T-helper 2 cell treated with Interferon-gamma antibody and Interleukin-4, amounts not matched to agents 5 μg/mL and 100 μg/mL, for 36 hours (primary cell): ENCODE measurements at regions not wholly inside any gene's neighbourhood (a gene's known extent, or its start where the extent isn't known, plus 50 kb on each side); places are given as distances from the start of the nearest gene placed in this dataset.

ENCODE experiments used
- DNase-seq: peaks from one replicate; pipeline ENCODE4 v3.0.0; 2021; ENCODE audit warnings: low spot score
- H3K27ac Mint-ChIP-seq: one replicate; pipeline ENCODE4 v1.8.0; 2021; ENCODE audit warnings: mild to moderate bottlenecking, mixed read lengths
- H3K27me3 Mint-ChIP-seq: one replicate; pipeline ENCODE4 v1.8.0; 2021; ENCODE audit warnings: low read depth, mixed read lengths
- H3K36me3 Mint-ChIP-seq: one replicate; pipeline ENCODE4 v1.8.0; 2021; ENCODE audit warnings: low read depth, mixed read lengths
- H3K4me1 Mint-ChIP-seq: one replicate; pipeline ENCODE4 v1.8.0; 2021; ENCODE audit warnings: low read depth, mixed read lengths
- H3K4me3 Mint-ChIP-seq: one replicate; pipeline ENCODE4 v1.8.0; 2022; ENCODE audit warnings: mild to moderate bottlenecking, moderate library complexity, mixed read lengths
- H3K9me3 Mint-ChIP-seq: one replicate; pipeline ENCODE4 v1.8.0; 2021; ENCODE audit warnings: mixed read lengths

- H3K27me3 Mint-ChIP-seq: peaks cover 20% of the 10 kb centered on the region
- no peak overlapping the region for H3K4me3 Mint-ChIP-seq
- DNase-seq: no peak
- peaks cover 25% of the 10 kb centered on the region for H3K4me1 Mint-ChIP-seq
- H3K36me3 Mint-ChIP-seq: no peaks in the 10 kb centered on the region
- no peak overlapping the region for H3K27ac Mint-ChIP-seq
- no peaks in the 10 kb centered on the region for H3K9me3 Mint-ChIP-seq
Measured at GRCh38 chr18:51433881-51434280, 236.4 kb upstream of the MEX3C start.

GRCh38 chr18:51437280-51438271, 240.1 kb upstream of the MEX3C start:
- Mint-ChIP-seq H3K4me1 (peaks cover 26% of the 10 kb centered on the region), H3K27me3 (peaks cover 40% of the 10 kb centered on the region), H3K36me3 (no peaks in the 10 kb centered on the region), H3K9me3 (no peaks in the 10 kb centered on the region), H3K4me3 (peak overlapping the region; percentile 63), H3K27ac (peak overlapping the region; percentile 29)
- no peak for DNase-seq

- H3K27ac Mint-ChIP-seq: no peak overlapping the region
- peak overlapping the region; percentile 45 for H3K4me3 Mint-ChIP-seq
- DNase-seq: no peak
- no peaks in the 10 kb centered on the region for H3K9me3 Mint-ChIP-seq
- H3K4me1 Mint-ChIP-seq: peaks cover 26% of the 10 kb centered on the region
- H3K27me3 Mint-ChIP-seq: peaks cover 49% of the 10 kb centered on the region
- no peaks in the 10 kb centered on the region for H3K36me3 Mint-ChIP-seq
Measured at GRCh38 chr18:51438797-51439350, 241.4 kb upstream of the MEX3C start.

GRCh38 chr18:51442012-51442411, 244.5 kb upstream of the MEX3C start:
- no peaks in the 10 kb centered on the region for H3K9me3 Mint-ChIP-seq
- no peak overlapping the region for H3K27ac Mint-ChIP-seq
- H3K4me3 Mint-ChIP-seq: no peak overlapping the region
- no peak for DNase-seq
- peaks cover 22% of the 10 kb centered on the region for H3K4me1 Mint-ChIP-seq
- no peaks in the 10 kb centered on the region for H3K36me3 Mint-ChIP-seq
- peaks cover 50% of the 10 kb centered on the region for H3K27me3 Mint-ChIP-seq

DNA sequence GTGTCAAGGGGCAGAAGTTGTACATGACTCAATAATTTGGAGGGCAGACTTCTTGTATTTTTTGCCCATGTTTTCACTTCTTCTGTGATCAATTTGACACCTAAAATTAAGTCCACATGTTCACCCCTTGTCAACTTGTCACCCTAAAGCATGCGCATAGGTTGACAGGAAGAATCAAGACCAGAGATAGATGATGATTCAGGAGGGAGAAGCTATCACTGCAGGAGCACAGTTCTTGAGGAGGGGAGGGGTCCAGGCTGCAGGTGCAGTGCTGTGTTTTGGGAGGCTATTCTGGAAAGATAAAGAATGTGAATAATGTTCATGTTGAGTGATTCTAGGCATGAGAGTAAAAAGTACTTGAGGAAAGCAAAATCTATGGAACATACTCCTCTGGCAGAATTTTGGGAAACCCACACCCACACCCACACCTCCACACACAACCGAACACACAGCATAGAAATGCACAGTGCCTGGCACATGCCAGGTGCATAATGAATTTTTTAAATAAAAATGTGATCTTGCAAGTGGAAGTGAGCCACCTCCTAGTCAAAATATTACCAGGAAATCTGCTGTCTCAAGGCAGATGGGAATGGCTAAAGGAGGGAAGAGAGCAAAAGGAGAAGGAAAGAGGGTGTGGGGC, 249.2 kb upstream of the MEX3C start:
- Mint-ChIP-seq H3K4me1 (no peaks in the 10 kb centered on the region), H3K27me3 (peaks cover 22% of the 10 kb centered on the region), H3K9me3 (no peaks in the 10 kb centered on the region), H3K36me3 (no peaks in the 10 kb centered on the region), H3K27ac (no peak overlapping the region), H3K4me3 (no peak overlapping the region)
- no peak for DNase-seq

DNA sequence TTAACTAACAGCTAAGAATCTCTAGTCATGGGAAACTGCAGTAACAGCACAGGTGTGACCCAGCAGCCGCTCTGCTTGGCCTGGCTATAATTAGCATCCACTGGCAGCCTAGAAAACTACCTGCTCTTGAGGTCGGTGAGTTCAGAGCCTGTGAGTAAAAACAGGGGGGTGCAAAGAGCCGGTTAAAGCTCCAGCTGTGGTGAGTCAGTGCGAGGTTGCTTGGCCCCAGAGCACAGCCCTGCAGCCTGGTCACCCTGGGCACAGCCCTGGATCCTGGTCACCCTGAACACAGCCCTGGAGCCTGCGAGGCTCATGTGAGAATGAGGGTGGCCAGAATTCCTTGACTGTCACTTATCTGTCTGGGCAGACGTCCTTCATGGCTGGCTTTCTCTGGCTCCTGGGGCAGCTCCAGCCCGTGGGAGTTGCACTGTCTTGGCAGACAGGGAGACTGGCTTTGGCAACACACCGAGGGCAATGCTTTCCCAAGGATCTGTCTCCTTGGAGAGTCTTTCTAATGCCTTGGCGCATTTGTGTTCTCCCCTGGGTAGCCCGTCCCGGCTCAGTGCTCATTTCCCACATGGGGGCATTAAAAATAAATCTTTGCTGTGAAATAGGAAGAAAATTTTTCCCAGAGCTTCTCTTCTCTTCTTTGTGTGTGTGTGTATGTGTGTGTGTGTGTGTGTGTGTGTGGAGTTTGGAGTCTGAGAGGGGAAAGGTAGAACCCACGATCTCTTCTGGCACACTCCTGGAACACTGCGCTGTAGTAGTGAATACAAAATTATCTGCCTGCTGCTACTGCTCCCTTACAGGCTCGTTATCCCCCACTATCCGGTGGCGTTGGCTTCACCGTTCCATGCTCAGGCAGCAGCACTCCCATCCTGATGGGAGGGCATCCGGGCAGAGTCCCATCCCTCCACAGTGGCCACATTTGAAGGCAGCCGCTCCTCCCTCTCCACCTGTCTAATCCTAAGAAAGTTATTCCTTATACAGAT, 250.2 kb upstream of the MEX3C start:
- H3K27ac Mint-ChIP-seq: no peak overlapping the region
- H3K36me3 Mint-ChIP-seq: no peaks in the 10 kb centered on the region
- H3K4me1 Mint-ChIP-seq: no peaks in the 10 kb centered on the region
- H3K9me3 Mint-ChIP-seq: no peaks in the 10 kb centered on the region
- H3K27me3 Mint-ChIP-seq: peaks cover 18% of the 10 kb centered on the region
- no peak overlapping the region for H3K4me3 Mint-ChIP-seq
- no peak for DNase-seq

- Mint-ChIP-seq H3K4me3 (no peak overlapping the region), H3K9me3 (no peaks in the 10 kb centered on the region), H3K27ac (no peak overlapping the region), H3K4me1 (no peaks in the 10 kb centered on the region), H3K27me3 (peaks cover 9% of the 10 kb centered on the region), H3K36me3 (no peaks in the 10 kb centered on the region)
- DNase-seq: no peak
Measured at GRCh38 chr18:51448949-51449348, 251.5 kb upstream of the MEX3C start.

GRCh38 chr18:51453594-51453993, 256.1 kb upstream of the MEX3C start:
- H3K9me3 Mint-ChIP-seq: no peaks in the 10 kb centered on the region
- H3K36me3 Mint-ChIP-seq: no peaks in the 10 kb centered on the region
- no peak for DNase-seq
- H3K4me1 Mint-ChIP-seq: no peaks in the 10 kb centered on the region
- H3K27ac Mint-ChIP-seq: no peak overlapping the region
- H3K4me3 Mint-ChIP-seq: no peak overlapping the region
- H3K27me3 Mint-ChIP-seq: peaks cover 5% of the 10 kb centered on the region

- no peaks in the 10 kb centered on the region for H3K9me3 Mint-ChIP-seq
- H3K36me3 Mint-ChIP-seq: no peaks in the 10 kb centered on the region
- no peak overlapping the region for H3K27ac Mint-ChIP-seq
- peaks cover 8% of the 10 kb centered on the region for H3K27me3 Mint-ChIP-seq
- DNase-seq: no peak
- H3K4me1 Mint-ChIP-seq: no peaks in the 10 kb centered on the region
- no peak overlapping the region for H3K4me3 Mint-ChIP-seq
Measured at GRCh38 chr18:51458861-51459260, 261.4 kb upstream of the MEX3C start.

GRCh38 chr18:51461956-51462355, 264.5 kb upstream of the MEX3C start:
- Mint-ChIP-seq H3K9me3 (no peaks in the 10 kb centered on the region), H3K36me3 (no peaks in the 10 kb centered on the region), H3K4me1 (no peaks in the 10 kb centered on the region), H3K27ac (no peak overlapping the region), H3K27me3 (peaks cover 9% of the 10 kb centered on the region), H3K4me3 (no peak overlapping the region)
- no peak for DNase-seq

DNA sequence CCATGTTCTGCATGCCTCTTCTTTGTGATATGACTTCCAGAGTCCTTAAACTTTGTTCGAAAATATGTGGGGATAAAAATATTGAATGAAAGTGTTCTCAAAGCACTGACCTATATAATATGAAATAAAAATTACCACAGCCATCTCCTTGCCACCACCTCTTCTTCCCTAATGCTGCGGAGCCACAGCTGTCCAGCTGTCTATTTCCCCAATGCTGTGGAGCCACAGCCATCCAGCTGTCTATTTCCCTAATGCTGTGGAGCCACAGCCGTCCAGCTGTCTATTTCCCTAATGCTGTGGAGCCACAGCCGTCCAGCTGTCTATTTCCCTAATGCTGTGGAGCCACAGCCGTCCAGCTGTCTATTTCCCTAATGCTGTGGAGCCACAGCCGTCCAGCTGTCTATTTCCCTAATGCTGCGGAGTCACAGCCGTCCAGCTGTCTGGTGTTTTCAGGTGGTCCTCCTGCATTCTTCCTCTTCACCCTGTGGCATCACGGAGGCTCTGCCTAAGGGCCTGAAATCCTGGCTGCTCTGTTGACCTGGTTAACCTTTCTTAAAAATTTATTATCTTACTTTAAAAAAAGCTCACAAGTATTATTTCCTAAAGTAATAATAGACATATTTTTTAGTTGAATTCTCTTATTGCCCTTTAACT, 266.1 kb upstream of the MEX3C start:
- Mint-ChIP-seq H3K36me3 (no peaks in the 10 kb centered on the region), H3K27ac (no peak overlapping the region), H3K9me3 (no peaks in the 10 kb centered on the region), H3K4me1 (no peaks in the 10 kb centered on the region), H3K27me3 (peaks cover 9% of the 10 kb centered on the region), H3K4me3 (no peak overlapping the region)
- no peak for DNase-seq

- H3K27me3 Mint-ChIP-seq: peaks cover 7% of the 10 kb centered on the region
- H3K36me3 Mint-ChIP-seq: no peaks in the 10 kb centered on the region
- no peak overlapping the region for H3K27ac Mint-ChIP-seq
- H3K9me3 Mint-ChIP-seq: no peaks in the 10 kb centered on the region
- no peak for DNase-seq
- H3K4me1 Mint-ChIP-seq: no peaks in the 10 kb centered on the region
- H3K4me3 Mint-ChIP-seq: no peak overlapping the region
Measured at GRCh38 chr18:51478908-51479307, 281.4 kb upstream of the MEX3C start.

- H3K4me3 Mint-ChIP-seq: no peak overlapping the region
- DNase-seq: no peak
- no peaks in the 10 kb centered on the region for H3K9me3 Mint-ChIP-seq
- H3K36me3 Mint-ChIP-seq: no peaks in the 10 kb centered on the region
- H3K27ac Mint-ChIP-seq: no peak overlapping the region
- no peaks in the 10 kb centered on the region for H3K4me1 Mint-ChIP-seq
- H3K27me3 Mint-ChIP-seq: peaks cover 4% of the 10 kb centered on the region
Measured at GRCh38 chr18:51479736-51480135, 282.3 kb upstream of the MEX3C start.
